ENCODE measurements at regions not wholly inside any gene's neighbourhood (a gene's known extent, or its start where the extent isn't known, plus 50 kb on each side); places are given as distances from the start of the nearest gene placed in this dataset.

DNA sequence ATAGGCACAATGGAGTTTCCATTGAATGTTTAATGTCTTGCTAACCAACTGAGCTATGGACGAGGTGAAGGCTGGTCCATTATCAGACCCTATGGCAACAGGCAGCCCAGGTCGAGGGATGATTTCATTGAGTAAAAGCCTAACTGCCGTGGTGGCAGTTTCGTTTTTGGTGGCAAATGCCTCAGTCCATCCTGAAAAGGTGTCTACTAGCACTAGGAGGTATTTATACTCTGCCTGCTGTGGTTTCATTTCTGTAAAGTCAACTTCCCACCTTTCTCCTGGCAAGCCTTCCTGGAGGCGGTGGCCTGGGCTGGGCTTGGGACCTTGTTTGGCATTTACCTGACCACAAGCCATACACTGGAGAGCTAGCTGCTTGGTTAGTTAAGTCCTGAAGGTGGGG lies 75.8 kb downstream of the PRR15 start:
- Histone ChIP-seq H3K4ac (replicated peaks; ENCODE audit: insufficient read length, low read depth, low read length) (no peak overlapping the region), H4K5ac (ENCODE audit: insufficient read length, low read depth, low read length) (no peak overlapping the region), H3K14ac (ENCODE audit: insufficient read length) (no peak overlapping the region), H3K4me1 (replicated peaks in 1 of 4; ENCODE audit: control insufficient read depth in 3 of 4, insufficient read depth in 4 of 4, low read length in 3 of 4) (no peaks in the 10 kb centered on the region; a peak in 1 of 7 replicates), H3K56ac (replicated peaks; ENCODE audit: insufficient read length, low read depth, low read length) (no peak overlapping the region), H4K20me1 (replicated peaks in 1 of 2; ENCODE audit: control insufficient read depth in 1 of 2, insufficient read depth in 2 of 2, low read length in 2 of 2) (no peaks in the 10 kb centered on the region), H2BK20ac (ENCODE audit: low read length) (no peak overlapping the region), H3K79me2 (ENCODE audit: control insufficient read depth in 1 of 2, insufficient read depth in 2 of 2, low read length in 2 of 2) (no peaks in the 10 kb centered on the region), H2BK12ac (ENCODE audit: low read depth, low read length) (no peak overlapping the region), H3K18ac (ENCODE audit: extremely low read depth, low read length) (no peak overlapping the region), H2BK5ac (ENCODE audit: low read depth, low read length) (no peak overlapping the region), H2BK120ac (replicated peaks; ENCODE audit: low read depth, low read length) (no peak overlapping the region), H2AK5ac (ENCODE audit: low read depth, low read length) (no peak overlapping the region), H3K4me3 (ENCODE audit: extremely low read depth in 1 of 4, insufficient read depth in 2 of 4, low read depth in 3 of 4, low read length in 4 of 4) (no peak overlapping the region), H4K8ac (ENCODE audit: extremely low read depth, insufficient read depth, low read length) (no peak overlapping the region), H3K36me3 (ENCODE audit: control insufficient read depth in 2 of 4, insufficient read depth in 4 of 4, low read length in 3 of 4) (no peaks in the 10 kb centered on the region), H3K23me2 (ENCODE audit: low read depth, low read length) (no peaks in the 10 kb centered on the region), H4K91ac (replicated peaks; ENCODE audit: insufficient read length, low read length) (no peak overlapping the region), H3K79me1 (ENCODE audit: low read depth, low read length) (no peaks in the 10 kb centered on the region), H2AFZ (ENCODE audit: low read length) (no peak overlapping the region), H2BK15ac (ENCODE audit: low read length) (no peak overlapping the region), H3K9ac (replicated peaks in 1 of 4; ENCODE audit: extremely low read depth in 1 of 4, low read depth in 3 of 4, low read length in 3 of 4) (no peak overlapping the region), H3K9me3 (ENCODE audit: insufficient read depth in 2 of 2, low read depth in 1 of 2, low read length in 1 of 2) (no peaks in the 10 kb centered on the region), H3K23ac (ENCODE audit: insufficient read length) (no peak overlapping the region), H3K4me2 (ENCODE audit: insufficient read depth in 1 of 2, low read depth in 2 of 2, low read length in 2 of 2) (no peak overlapping the region), H3K27ac (ENCODE audit: low read depth, low read length) (no peak overlapping the region), H3K27me3 (replicated peaks in 1 of 4; ENCODE audit: control insufficient read depth in 3 of 4, extremely low read depth in 1 of 4, insufficient read depth in 3 of 4, low read length in 3 of 4) (no peaks in the 10 kb centered on the region)
- ChIA-PET POLR2A (ENCODE audit: partially characterized antibody) (no interaction called here), CTCF (ENCODE audit: partially characterized antibody) (interaction anchor here (0.9 to 1.9 kb wide), 3 partner anchors 11 to 32 kb away, joined by 3 to 4 read pairs (median 4); no protein-coding TSS in a partner anchor)
- 81% methylated on average over 4 of the region's 5 CpGs; no CpG with 5 or more reads in 1 of the 2 experiments for WGBS, 2 experiments (ENCODE audit: extremely low coverage in 1 of 2, insufficient coverage in 1 of 2, insufficient read length in 1 of 2, insufficient replicate concordance in 2 of 2, low coverage in 1 of 2, low lambda C conversion rate in 2 of 2, missing lambda C conversion rate in 1 of 2)
- FAIRE-seq (no peak), DNase-seq (ENCODE audit: low read depth in 1 of 2, low spot score in 2 of 2) (no peak)
- TF ChIP-seq SP2 (IDR thresholded peaks at IDR 0.05; ENCODE audit: low read length) = no peak
- TF ChIP-seq HDAC6 (IDR thresholded peaks at IDR 0.05; ENCODE audit: low read depth, low read length) = no peak
- TF ChIP-seq SIX5 (IDR thresholded peaks at IDR 0.05; ENCODE audit: low read depth, low read length) = no peak
- TF ChIP-seq POLR2AphosphoS5 (IDR thresholded peaks at IDR 0.05; ENCODE audit: low read depth, low read length) = no peak
- no peak for TF ChIP-seq KDM4A (IDR thresholded peaks at IDR 0.05; ENCODE audit: low read depth, low read length, severe bottlenecking)
- TF ChIP-seq FOSL1 (IDR thresholded peaks at IDR 0.05; ENCODE audit: insufficient read depth, low read depth, low read length) = no peak
- TF ChIP-seq BRCA1 (IDR thresholded peaks at IDR 0.05; ENCODE audit: low read depth, low read length) = no peak
